ENCODE measurements at regions not wholly inside any gene's neighbourhood (a gene's known extent, or its start where the extent isn't known, plus 50 kb on each side); places are given as distances from the start of the nearest gene placed in this dataset.

DNA sequence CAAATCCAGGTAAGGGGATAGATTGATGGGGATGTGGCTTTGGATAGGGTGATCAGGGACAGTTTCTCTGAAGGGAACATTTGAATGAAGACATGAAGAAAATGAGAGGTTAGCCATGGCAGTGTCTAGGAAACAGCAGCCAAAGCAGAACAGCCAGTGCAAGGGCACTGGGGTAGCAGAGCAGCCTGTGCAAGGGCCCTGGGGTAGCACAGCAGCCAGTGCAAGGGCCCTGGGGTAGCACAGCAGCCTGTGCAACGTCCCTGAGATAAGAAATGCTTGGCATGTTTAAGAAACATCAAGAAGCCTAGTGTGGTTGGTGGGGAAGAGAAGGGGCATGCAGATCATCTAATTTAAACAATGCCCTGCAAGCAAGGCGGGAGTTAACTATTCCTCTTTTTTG is 128.5 kb downstream of the IRX5 start:
- TF ChIP-seq CTCF (IDR thresholded peaks at IDR 0.05) = no peak

GRCh38 chr16:55061126-55061525 is 130.5 kb downstream of the IRX5 start:
- TF ChIP-seq CTCF (IDR thresholded peaks at IDR 0.05) = no peak

DNA sequence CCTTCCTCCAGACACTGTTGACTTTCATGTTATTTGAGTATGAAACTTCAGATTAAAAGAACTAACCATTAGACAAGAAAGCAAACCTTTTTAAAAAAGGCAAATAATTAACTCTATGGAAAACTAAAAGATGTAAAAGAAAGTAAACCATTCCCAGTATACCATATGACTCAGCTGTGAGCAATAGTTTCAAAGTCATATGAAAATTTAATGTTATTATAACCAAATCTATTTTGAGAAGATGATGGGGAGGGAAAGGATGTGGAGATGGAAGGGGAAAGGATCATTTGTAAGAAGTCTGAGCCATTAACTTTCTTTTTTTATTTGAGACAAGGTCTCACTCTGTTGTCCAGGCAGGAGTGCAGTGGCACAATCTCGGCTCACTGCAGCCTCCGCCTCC is 131.8 kb downstream of the IRX5 start:
- no peak for TF ChIP-seq CTCF (IDR thresholded peaks at IDR 0.05)

GRCh38 chr16:55072976-55073375 is 142.3 kb downstream of the IRX5 start:
- TF ChIP-seq CTCF (IDR thresholded peaks at IDR 0.05) = no peak

DNA sequence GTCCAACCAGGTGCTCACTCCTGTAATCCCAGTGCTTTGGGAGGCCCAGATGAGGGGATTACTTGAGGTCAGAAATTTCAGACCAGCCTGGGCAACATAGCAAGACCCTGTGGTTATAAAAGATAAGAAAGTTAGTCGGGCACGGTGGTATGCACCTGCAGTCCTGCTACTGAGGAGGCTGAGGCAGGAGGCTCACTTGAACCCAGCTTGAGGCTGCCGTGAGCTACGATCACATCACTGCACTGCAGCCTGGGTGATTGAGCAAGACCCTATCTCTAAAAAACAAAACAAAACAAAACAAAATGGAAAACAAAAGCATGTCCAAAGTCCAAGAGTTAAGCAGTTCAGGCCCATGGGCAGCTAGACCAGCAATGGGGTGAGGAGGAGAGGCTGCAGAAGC is 143.2 kb downstream of the IRX5 start:
- TF ChIP-seq CTCF (IDR thresholded peaks at IDR 0.05) = no peak

GRCh38 chr16:55076053-55076452 is 145.4 kb downstream of the IRX5 start:
- no peak for TF ChIP-seq CTCF (IDR thresholded peaks at IDR 0.05)

DNA sequence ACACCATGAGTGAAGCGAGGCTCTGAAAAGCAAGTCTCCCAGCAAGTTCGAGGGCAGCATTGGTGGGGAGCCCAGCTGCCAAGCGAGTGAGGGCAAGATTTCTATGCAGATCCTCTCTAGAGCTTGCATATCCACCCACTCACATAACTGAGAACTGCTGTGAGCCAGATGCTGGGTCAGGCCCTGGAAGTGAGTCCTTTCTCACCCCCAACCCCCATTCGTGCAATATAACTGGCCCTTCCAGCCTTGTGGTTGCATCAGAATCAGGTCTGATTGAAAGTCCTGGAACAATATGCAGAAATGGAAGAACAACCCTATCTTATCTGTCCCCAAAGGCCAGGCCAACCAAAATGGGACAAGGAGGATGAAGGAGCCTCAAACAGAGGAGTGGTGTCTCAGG is 146.6 kb downstream of the IRX5 start:
- no peak for TF ChIP-seq CTCF (IDR thresholded peaks at IDR 0.05)

DNA sequence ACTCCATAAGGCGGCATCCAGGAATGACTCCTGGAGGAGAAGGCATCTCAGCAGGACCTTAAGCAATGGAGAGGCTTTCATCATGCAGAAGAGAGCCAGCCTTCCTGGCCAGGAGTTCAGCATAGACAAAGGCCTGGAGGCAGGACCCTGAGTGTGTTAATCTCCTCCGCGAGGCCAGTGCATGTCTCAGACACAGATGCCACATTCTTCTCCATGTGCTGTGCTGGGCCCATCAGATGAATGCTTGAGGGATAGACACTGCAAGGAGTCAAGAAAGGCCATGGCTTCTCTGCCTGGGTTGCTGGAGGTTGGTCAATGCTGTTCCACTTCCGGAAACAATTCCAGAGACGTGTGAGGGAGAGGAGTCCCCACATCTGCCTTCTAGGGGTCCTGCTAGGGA is 147.5 kb downstream of the IRX5 start:
- TF ChIP-seq CTCF (IDR thresholded peaks at IDR 0.05) = no peak

Measured in LNCAP (cell line).